ENCODE measurements at regions not wholly inside any gene's neighbourhood (a gene's known extent, or its start where the extent isn't known, plus 50 kb on each side); places are given as distances from the start of the nearest gene placed in this dataset.

DNA sequence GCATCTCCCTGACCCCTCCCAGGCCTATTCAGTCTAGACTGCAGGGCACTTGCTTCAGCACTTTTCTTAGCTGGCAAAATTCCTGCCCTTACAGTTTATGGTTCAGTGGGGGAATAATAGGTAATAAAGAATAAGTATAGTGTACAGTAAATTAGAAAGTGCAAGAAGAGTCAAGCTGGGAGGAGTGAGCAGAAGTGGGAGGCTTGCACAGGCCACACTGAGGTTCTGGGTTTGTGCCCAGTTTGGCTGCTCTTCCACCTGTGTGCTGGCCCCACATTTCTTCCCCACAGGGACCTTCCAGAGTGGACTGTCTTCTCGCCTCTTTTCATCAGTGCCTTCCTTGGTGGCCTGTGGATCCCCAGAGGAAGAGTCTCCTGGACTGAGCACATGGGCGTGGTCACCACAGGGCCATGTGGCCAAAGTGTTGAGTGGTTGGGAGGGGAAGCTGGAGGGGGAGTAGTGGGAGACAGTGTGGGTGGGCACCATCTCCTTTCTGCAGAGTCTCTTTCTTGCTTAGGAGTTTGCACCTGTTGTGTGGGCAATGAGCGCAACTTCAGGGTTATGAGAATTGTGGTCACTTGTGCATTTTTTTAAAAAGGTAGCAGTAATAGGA is 128.6 kb upstream of the ZSWIM2 start:
- TF ChIP-seq CTCF (IDR thresholded peaks at IDR 0.05) (no peak), POLR2AphosphoS5 (IDR thresholded peaks at IDR 0.05) (no peak), POLR2A (IDR thresholded peaks at IDR 0.05; ENCODE audit: low read depth) (no peak)
